Hepatocyte (in vitro differentiated cells): ENCODE measurements at regions not wholly inside any gene's neighbourhood (a gene's known extent, or its start where the extent isn't known, plus 50 kb on each side); places are given as distances from the start of the nearest gene placed in this dataset.

Experiments
- EZH2 ChIP-seq: fragments of 200-600 bp; sonication (generic); IDR thresholded peaks from 2 replicates; pipeline ENCODE4 v1.6.1; 2016; ENCODE audit warnings: antibody characterized with exemption, mild to moderate bottlenecking, borderline replicate concordance
- EZH2phosphoT487 ChIP-seq: fragments of 200-600 bp; sonication (generic); IDR thresholded peaks from one replicate; pipeline ENCODE4 v1.6.1; 2018; ENCODE audit warnings: antibody characterized with exemption, mild to moderate bottlenecking, low read depth, moderate library complexity; ENCODE audit not compliant: unreplicated experiment, severe bottlenecking
- TF ChIP-seq, protein P1 (sequence below): fragments of 200-600 bp; sonication (generic); IDR thresholded peaks from 2 replicates; pipeline ENCODE4 v1.5.1; 2016; ENCODE audit warnings: antibody characterized with exemption, mild to moderate bottlenecking; ENCODE audit not compliant: poor library complexity

DNA sequence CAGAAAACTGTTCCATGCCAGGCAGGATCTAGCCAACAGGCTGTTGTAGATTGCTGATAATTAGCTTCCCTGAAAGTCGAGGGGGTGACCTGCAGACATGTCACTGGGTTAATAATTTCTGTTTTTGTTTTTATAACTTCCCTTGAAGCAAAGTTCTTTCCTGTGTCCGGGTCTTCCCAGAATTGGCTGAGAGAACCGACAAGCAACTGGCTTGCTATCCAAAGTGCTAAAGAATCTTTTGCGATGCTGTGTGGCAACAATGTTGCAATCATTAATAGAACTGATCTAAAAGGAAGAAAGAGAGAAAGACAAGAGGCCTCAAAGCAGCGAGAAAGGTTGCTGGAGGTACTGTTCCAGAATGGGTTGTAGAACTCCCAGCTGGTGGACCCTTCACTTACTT is 132.1 kb upstream of the DPP6 start:
- TF ChIP-seq, protein P1, sequence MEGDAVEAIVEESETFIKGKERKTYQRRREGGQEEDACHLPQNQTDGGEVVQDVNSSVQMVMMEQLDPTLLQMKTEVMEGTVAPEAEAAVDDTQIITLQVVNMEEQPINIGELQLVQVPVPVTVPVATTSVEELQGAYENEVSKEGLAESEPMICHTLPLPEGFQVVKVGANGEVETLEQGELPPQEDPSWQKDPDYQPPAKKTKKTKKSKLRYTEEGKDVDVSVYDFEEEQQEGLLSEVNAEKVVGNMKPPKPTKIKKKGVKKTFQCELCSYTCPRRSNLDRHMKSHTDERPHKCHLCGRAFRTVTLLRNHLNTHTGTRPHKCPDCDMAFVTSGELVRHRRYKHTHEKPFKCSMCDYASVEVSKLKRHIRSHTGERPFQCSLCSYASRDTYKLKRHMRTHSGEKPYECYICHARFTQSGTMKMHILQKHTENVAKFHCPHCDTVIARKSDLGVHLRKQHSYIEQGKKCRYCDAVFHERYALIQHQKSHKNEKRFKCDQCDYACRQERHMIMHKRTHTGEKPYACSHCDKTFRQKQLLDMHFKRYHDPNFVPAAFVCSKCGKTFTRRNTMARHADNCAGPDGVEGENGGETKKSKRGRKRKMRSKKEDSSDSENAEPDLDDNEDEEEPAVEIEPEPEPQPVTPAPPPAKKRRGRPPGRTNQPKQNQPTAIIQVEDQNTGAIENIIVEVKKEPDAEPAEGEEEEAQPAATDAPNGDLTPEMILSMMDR, result no peak
- TF ChIP-seq EZH2phosphoT487, result no peak
- TF ChIP-seq EZH2, result no peak
